Peyer's patch (tissue), 4 donors: ENCODE measurements at regions not wholly inside any gene's neighbourhood (a gene's known extent, or its start where the extent isn't known, plus 50 kb on each side); places are given as distances from the start of the nearest gene placed in this dataset.

ENCODE experiments used
- POLR2A ChIP-seq, 2 donors: fragments of 450-650 bp; IDR thresholded peaks; one replicate each; pipeline ENCODE4 v1.5.1; 2017; ENCODE audit warnings: antibody characterized with exemption in 2 of 2, mild to moderate bottlenecking in 2 of 2, moderate library complexity in 2 of 2
- TF ChIP-seq, protein P1 (sequence below), 6 experiments: fragments of 450-650 bp in 4 of 6; fragments of 200-600 bp in 2 of 6; sonication (generic) in 1 of 6; IDR thresholded peaks; one replicate each; pipeline ENCODE4 v1.5.1; 2017 to 2019; ENCODE audit warnings: antibody characterized with exemption in 6 of 6, mild to moderate bottlenecking in 3 of 6, moderate library complexity in 1 of 6

DNA sequence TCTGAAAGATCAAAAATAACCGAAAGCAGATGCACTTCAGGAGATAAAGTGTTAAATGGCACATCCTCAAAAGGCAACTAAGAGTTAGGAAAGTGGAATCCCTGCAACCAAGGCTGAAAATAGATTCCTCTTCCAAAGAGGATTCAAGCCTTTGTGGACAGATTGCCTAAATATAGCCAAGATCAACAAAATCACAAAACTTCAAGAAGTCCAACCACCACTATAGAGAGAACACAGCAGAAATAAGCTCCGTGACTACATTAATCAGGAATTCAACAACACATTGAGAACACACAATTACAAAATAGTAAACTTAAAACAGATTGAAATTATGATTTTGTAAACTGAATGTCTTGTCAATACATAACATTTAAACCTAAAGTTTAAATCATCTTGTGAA lies 165.7 kb downstream of the LNPK start:
- TF ChIP-seq, protein P1, sequence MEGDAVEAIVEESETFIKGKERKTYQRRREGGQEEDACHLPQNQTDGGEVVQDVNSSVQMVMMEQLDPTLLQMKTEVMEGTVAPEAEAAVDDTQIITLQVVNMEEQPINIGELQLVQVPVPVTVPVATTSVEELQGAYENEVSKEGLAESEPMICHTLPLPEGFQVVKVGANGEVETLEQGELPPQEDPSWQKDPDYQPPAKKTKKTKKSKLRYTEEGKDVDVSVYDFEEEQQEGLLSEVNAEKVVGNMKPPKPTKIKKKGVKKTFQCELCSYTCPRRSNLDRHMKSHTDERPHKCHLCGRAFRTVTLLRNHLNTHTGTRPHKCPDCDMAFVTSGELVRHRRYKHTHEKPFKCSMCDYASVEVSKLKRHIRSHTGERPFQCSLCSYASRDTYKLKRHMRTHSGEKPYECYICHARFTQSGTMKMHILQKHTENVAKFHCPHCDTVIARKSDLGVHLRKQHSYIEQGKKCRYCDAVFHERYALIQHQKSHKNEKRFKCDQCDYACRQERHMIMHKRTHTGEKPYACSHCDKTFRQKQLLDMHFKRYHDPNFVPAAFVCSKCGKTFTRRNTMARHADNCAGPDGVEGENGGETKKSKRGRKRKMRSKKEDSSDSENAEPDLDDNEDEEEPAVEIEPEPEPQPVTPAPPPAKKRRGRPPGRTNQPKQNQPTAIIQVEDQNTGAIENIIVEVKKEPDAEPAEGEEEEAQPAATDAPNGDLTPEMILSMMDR (IDR thresholded peaks at IDR 0.05) = no peak
- TF ChIP-seq POLR2A (IDR thresholded peaks at IDR 0.05) = no peak
